Epithelial cell of esophagus (primary cell): ENCODE measurements at regions not wholly inside any gene's neighbourhood (a gene's known extent, or its start where the extent isn't known, plus 50 kb on each side); places are given as distances from the start of the nearest gene placed in this dataset.
"Not testable (repeated sequence)": the region's sequence is repeated elsewhere in the genome, so short reads cannot be mapped to it uniquely, and the experiment has no call there.

Experiments
- DNase-seq: peaks from one replicate; pipeline ENCODE4 v3.0.0; 2010; ENCODE audit warnings: low read depth
- H3K4me3 ChIP-seq: 2 replicates; pipeline ENCODE4 v1.5.1; 2011; ENCODE audit warnings: mild to moderate bottlenecking, low read length, control low read depth

DNA sequence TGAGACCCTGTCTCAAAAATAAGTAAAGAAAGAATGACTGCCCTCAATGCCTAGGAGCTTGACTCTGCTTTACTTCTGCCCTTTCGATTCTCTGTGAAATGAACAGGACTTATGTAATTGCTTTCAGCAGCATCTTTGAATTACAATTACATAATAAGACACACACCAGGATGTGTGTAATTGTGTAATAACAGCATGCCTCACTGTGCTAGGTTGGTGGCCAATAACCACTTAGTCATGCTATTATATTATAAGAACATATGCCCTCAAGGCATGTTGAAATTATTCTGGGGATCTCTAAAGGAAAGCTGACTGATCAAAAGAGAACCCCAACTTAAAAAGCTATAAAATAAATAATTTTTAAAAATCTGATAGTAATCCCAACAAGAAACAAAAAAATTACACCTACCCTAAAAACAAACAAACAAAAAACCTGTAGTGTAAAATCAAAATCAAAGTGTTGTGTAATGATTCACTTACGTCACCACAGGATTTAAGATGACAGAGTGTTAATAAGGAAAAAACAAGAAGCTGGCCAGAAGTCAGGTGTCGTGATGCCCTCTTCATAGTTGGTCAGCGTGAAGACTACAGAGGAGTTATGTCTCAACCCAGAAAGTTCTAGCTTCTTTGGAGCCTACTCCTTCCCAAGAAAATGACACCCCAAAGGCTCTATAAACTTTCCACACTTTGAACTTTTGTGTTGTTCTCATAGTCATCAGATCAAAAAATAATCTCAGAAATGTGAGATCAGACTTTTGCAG is 70.5 kb upstream of the NBPF11 start:
- not testable (repeated sequence) for DNase-seq, H3K4me3 ChIP-seq

DNA sequence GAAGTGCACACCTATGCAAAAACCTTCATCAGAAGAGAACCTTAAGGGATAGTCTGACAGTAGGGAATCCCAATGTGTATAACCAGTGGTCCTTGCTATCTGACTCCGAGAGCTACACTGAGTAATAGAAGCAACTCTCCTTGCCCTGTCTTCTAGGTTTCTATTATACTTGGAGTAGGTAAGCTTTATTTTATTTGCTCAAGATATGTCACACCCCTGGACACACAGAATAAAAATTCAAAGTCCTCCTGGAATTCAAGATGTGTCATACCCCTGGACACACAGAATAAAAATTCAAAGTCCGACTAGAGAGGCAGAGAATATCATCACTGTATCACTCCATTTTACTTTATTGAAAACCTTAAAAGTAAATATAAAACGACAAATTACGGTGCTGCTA is 69.5 kb upstream of the NBPF11 start:
- not testable (repeated sequence) for H3K4me3 ChIP-seq, DNase-seq

GRCh38 chr1:148219229-148219628 is 67.1 kb upstream of the NBPF11 start:
- not testable (repeated sequence) for H3K4me3 ChIP-seq, DNase-seq

GRCh38 chr1:148211191-148211590 is 59.1 kb upstream of the NBPF11 start:
- not testable (repeated sequence) for DNase-seq, H3K4me3 ChIP-seq

- not testable (repeated sequence) for DNase-seq, H3K4me3 ChIP-seq
Observed at GRCh38 chr1:148210624-148211023, 58.5 kb upstream of the NBPF11 start.

DNA sequence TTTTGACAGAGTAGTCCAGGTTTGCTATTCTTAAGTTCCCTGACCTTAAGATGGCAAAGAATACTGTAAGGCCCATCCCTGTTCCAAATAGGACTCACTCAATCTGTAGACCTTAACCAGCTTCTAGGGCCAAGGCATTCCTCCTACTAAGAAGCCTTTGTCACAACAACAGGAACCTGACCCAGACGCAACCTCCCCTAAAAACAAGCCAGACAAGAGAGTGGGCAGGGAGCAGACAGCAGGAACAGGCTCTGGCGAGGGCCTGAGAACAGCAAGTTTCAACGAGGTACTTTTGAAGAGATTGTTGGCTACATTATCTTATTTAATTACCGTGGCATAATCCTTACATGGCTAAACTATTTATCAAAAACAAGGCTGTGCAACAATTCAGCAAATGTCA is 58.1 kb upstream of the NBPF11 start:
- DNase-seq, H3K4me3 ChIP-seq: not testable (repeated sequence)

GRCh38 chr1:148202013-148202412 is 49.9 kb upstream of the NBPF11 start:
- not testable (repeated sequence) for H3K4me3 ChIP-seq, DNase-seq
